ENCODE measurements at regions not wholly inside any gene's neighbourhood (a gene's known extent, or its start where the extent isn't known, plus 50 kb on each side); places are given as distances from the start of the nearest gene placed in this dataset.
"Not testable (repeated sequence)": the region's sequence is repeated elsewhere in the genome, so short reads cannot be mapped to it uniquely, and the experiment has no call there.

DNA sequence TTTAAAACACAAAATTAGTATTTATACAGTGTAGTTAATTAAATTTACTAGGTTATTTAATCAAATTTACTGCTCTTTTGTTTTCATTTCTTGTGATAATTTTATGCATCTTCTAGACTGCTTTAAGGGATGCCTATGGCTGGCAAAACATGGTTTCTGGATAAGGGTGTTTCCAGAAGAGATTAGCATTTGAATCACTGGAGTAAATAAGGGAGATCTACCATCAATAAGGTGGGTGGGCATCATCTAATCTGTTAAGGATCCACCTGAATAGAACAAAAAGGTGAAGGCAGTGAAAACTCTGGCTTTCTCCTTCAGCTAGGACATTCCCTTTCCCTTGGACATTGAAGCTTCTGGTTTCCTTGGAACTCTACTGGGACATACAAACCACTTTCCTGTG lies 146.2 kb upstream of the LAMA2 start:
- ATAC-seq: no peak

- no peak for ATAC-seq
Observed at GRCh38 chr6:128731249-128732165, 151.4 kb upstream of the LAMA2 start.

- no peak for ATAC-seq
Observed at GRCh38 chr6:128727500-128727899, 155.4 kb upstream of the LAMA2 start.

- ATAC-seq: no peak
Observed at GRCh38 chr6:128725271-128726233, 157.4 kb upstream of the LAMA2 start.

GRCh38 chr6:128724738-128725137 lies 158.2 kb upstream of the LAMA2 start:
- no peak for ATAC-seq

GRCh38 chr6:128723667-128724066 lies 159.3 kb upstream of the LAMA2 start:
- no peak for ATAC-seq

- no peak for ATAC-seq
Observed at GRCh38 chr6:128720891-128721290, 162.0 kb upstream of the LAMA2 start.

DNA sequence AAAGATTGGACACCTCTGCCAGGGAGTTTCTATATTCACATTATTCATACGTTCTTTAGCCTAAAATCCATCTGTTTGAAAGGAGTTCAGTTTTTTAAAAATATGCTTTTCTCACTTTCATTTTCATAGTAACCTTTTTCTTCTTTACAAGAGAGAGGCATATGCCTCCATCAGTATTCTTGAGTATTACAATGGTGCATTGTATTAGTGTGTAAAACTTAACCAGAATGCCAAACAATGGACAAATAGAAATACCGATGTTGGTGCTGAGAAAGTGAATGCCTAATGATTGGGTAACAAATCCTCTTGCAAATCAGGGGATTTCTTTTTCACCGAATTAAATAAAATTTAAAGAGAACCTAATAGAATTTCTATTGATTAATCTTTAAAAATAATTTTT lies 163.2 kb upstream of the LAMA2 start:
- no peak for ATAC-seq

DNA sequence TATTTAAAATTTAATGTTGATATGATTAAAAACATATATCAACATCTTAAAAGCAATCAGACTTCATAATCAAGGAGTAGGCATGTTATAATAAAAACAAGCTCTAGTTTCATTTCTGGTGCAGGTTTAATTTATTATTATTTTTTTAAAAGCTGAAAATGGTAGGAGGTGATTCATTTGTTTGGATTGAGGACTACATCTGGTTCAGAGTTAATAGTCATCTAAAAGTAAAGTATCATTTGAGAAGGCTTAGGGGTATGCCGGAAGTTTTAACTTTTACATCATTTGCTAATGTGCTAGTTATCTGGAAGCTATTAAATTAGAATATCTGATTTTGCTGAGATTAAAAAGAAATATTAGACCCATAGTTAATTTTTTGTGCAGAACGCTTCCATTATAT lies 169.5 kb upstream of the LAMA2 start:
- no peak for ATAC-seq

DNA sequence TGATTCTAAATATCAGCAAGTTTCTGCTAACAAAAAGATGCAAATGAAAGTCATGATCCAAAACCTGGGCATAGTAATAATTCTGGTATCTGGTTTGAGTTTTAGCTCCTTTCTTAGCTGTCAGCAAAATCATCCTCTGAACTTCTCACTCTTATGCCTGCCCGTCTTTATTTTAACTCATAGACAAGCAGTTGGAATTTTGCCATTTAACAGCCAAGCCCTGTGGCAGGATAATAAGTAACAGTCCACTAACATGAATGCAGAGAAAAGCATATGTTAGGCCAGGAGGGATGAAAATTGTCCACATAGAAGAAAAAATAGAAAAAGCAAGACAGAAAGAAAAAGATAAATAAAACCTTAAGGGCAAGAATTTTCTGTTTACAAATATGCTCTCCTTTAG lies 170.0 kb upstream of the LAMA2 start:
- no peak for ATAC-seq

GRCh38 chr6:128711149-128711548 lies 171.8 kb upstream of the LAMA2 start:
- no peak for ATAC-seq

DNA sequence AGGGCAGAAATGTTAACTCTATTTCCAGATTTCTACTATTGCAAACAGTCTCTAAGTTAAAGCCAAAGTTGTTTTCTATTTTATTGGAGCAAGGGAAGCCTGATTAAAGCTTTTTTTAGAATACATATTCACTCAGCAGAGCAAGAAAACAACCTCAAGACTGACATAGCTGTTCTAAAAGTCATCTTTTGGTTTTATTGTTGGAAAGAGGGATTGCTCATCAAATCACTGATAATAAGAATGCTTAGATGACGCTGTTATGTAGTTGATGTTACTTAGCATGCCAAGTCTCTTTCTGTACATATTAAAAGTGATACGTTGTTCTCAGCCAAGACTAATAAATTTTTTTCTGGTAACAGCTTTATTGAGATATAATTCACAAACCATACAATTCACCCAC lies 172.6 kb upstream of the LAMA2 start:
- no peak for ATAC-seq

DNA sequence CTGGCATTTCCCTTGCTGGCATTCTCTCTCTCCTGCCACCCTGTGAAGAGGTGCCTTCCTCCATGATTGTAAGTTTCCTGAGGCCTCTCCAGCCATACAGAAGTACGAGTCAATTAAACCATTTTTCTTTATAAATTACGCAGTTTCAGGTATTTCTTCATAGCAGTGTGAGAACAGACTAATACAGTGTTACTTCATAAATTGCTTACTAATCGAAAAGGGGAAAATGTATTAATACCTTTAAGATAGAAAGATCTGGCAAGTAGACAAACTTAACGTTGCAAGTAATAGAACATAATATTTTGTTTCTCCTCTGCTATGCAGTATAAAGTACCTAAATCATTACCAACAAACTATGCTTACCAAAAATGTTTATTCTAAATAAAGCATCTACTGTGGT lies 178.3 kb upstream of the LAMA2 start:
- no peak for ATAC-seq

DNA sequence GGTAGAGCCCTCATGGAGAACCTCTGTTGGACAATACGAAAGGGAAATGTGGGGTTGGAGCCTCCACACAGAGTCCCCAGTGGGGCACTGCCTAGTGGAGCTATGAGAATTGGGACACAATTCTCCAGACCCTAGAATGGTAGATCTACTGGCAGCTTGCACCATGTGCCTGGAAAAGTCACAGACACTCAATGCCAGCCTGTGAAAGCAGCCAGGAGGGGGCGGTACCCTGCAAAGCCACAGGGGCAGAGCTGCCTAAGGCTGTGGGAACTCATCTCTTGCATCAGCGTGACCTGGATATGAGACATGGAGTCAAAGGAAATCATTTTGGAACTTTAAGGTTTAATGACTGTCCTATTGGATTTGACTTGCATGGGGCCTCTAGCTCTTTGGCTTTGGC lies 179.1 kb upstream of the LAMA2 start:
- ATAC-seq: not testable (repeated sequence)

DNA sequence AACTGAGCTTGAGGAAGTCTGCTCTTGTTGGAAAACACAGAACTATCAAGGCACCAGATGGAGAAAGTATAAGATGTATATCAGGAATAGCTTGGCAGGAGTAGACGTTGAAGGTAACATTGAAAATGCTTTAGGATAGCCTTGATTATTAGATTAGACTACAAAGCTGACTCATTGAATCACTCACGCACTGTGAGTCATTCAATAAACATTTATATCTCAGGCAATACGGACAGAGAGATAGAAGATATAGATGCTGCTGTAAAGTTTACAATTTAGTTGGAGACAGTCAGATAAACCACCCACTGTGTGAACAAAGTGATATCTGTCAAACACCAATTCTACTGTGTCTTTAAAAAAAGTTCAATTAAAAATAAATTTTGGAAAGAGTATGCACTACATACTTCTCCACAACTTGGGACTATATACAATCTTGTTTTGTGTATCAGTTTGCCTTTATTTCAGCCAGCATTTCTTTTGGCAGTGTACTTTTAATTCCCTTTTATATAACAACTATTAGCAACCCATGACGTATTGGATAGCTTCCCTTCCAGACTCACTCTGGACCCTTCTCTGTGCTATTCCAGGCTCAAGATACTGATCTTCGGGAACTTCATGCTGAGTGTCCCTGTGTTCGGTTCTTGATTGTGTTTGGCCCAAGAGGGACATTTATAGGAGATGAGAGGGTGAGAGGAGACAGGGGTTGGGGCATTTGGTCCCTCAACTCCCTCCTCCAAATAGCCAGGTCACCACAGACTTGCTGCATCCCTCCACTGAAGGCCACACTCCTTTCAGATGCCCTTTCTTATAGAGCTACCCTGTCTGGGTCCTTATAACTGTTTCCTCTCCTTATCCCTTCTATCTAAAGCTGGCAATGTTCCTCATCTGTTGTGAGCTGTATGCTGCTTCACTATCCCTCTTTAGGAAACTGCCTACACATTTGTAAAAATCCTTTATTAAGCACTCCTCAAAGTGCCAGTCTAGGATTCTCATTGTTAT lies 176.6 kb upstream of the PTPRK start:
- no peak for ATAC-seq

- no peak for ATAC-seq
Observed at GRCh38 chr6:128694303-128695009, 174.1 kb upstream of the PTPRK start.

- ATAC-seq: no peak
Observed at GRCh38 chr6:128690063-128690462, 169.7 kb upstream of the PTPRK start.

DNA sequence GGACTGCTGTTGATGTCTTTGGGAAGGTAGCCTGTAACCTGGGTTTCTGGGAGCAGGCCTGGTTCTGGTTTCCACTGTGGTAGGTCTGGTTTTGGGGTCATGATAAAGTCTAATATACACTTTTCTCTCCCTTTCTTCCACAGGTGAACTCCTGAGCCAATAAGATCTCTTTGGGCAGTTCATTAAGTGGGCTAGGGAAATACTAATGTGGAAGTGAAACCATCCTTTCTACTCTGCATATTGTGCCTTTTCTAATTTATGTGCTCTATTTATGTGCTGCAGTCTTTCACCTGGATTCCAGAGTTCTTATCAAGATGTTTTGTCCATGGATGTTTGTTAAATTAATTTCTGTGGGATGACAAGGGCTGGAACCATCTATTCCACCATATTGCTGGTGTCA lies 165.7 kb upstream of the PTPRK start:
- ATAC-seq: no peak

GRCh38 chr6:128676456-128676855 lies 156.1 kb upstream of the PTPRK start:
- no peak for ATAC-seq

- no peak for ATAC-seq
Observed at GRCh38 chr6:128672023-128672422, 151.6 kb upstream of the PTPRK start.

DNA sequence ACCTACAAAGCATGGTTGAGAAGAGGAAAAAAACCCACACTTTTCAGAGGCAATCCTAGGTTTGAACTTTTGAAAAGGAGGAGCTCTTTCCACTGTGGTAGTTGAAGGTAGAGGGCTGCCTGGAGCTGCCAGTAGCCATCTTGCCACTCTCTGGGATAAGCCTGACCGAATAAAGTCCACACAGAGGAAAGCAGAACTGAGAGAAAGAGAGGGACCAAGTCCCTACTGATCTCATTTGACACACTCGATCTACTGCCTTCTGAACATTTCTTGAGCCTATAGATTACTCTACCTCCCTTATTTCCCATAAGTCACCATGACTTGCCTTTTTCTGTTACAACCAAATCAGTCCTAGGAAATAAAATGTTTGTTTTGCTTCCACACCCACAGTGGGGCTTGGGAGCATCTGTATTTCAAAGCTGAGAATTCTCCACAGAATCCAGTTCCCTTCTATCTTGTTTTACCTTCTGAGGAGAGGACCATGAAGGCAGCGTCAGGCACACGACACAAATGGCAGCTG lies 147.0 kb upstream of the PTPRK start:
- ATAC-seq: no peak

Data from activated CD4-positive, CD25-positive, alpha-beta regulatory T cell treated with anti-CD3 and anti-CD28 coated beads, Interleukin-2, amount 50 U/mL, for 24 hours (primary cell).